ENCODE measurements at regions not wholly inside any gene's neighbourhood (a gene's known extent, or its start where the extent isn't known, plus 50 kb on each side); places are given as distances from the start of the nearest gene placed in this dataset.

GRCh38 chr13:60214213-60215055 is 50.7 kb upstream of the DIAPH3 start:
- ChIA-PET CTCF (no interaction called here), POLR2A (ENCODE audit: unreplicated experiment) (no interaction called here)
- Histone ChIP-seq H3F3A (ENCODE audit: insufficient read depth, low read depth) (no peaks in the 10 kb centered on the region), H3K27me3 (ENCODE audit: insufficient read depth, low read depth) (peaks cover 40% of the 10 kb centered on the region), H3K9me2 (ENCODE audit: insufficient read depth) (no peaks in the 10 kb centered on the region), H3K9me3 (ENCODE audit: insufficient read depth, low read depth) (no peaks in the 10 kb centered on the region), H3K79me2 (ENCODE audit: low read depth) (no peaks in the 10 kb centered on the region), H3K27ac (no peak overlapping the region), H2AFZ (no peak overlapping the region), H3K4me3 (no peak overlapping the region), H4K20me1 (ENCODE audit: insufficient read depth) (no peaks in the 10 kb centered on the region; the same call in 1 of the 2 replicates), H3K4me2 (no peak overlapping the region), H3K36me3 (ENCODE audit: low read depth) (no peaks in the 10 kb centered on the region), H3K4me1 (replicated peaks; ENCODE audit: insufficient read depth) (no peaks in the 10 kb centered on the region)
- intact Hi-C loops (cut with micrococcal nuclease; ENCODE audit: unreplicated experiment): no loop called here
- no peak for DNase-seq
- TF ChIP-seq EZH2 (IDR thresholded peaks at IDR 0.05; ENCODE audit: low read depth) (no peak), CTCF (conservative IDR thresholded peaks at IDR 0.05) (no peak)
- no TSS peak for BruUV-seq (replicated peaks)

GRCh38 chr13:60220072-60220471 is 56.3 kb upstream of the DIAPH3 start:
- no peaks in the 10 kb centered on the region for H3K79me2 ChIP-seq (ENCODE audit: low read depth)
- H3K4me2 ChIP-seq: no peak overlapping the region
- peaks cover 34% of the 10 kb centered on the region for H3K27me3 ChIP-seq (ENCODE audit: insufficient read depth, low read depth)
- H3K4me1 ChIP-seq (replicated peaks; ENCODE audit: insufficient read depth): no peaks in the 10 kb centered on the region
- TF ChIP-seq EZH2 (IDR thresholded peaks at IDR 0.05; ENCODE audit: low read depth) (no peak), CTCF (conservative IDR thresholded peaks at IDR 0.05) (no peak)
- no peaks in the 10 kb centered on the region for H3K36me3 ChIP-seq (ENCODE audit: low read depth)
- no peaks in the 10 kb centered on the region; the same call in 1 of the 2 replicates for H3K9me2 ChIP-seq (ENCODE audit: insufficient read depth)
- no TSS peak for BruUV-seq (replicated peaks)
- no peak overlapping the region for H3K4me3 ChIP-seq
- H4K20me1 ChIP-seq (ENCODE audit: insufficient read depth): no peaks in the 10 kb centered on the region; the same call in 1 of the 2 replicates
- H3K27ac ChIP-seq: no peak overlapping the region
- ChIA-PET POLR2A (ENCODE audit: unreplicated experiment) (interaction anchor here (0.7 kb wide), 1 partner anchor 17 kb away, joined by 3 read pairs; no protein-coding TSS in a partner anchor), CTCF (no interaction called here)
- intact Hi-C loops (cut with micrococcal nuclease; ENCODE audit: unreplicated experiment): loop anchor here (5.0 kb wide), 1 partner anchor 533 kb away; no protein-coding TSS in a partner anchor
- H3K9me3 ChIP-seq (ENCODE audit: insufficient read depth, low read depth): no peaks in the 10 kb centered on the region
- no peak for DNase-seq
- H3F3A ChIP-seq (ENCODE audit: insufficient read depth, low read depth): no peaks in the 10 kb centered on the region
- no peak overlapping the region for H2AFZ ChIP-seq

GRCh38 chr13:60221581-60221980 is 57.9 kb upstream of the DIAPH3 start:
- Histone ChIP-seq H3K4me2 (no peak overlapping the region), H3K4me3 (no peak overlapping the region), H3K9me2 (ENCODE audit: insufficient read depth) (no peaks in the 10 kb centered on the region; the same call in 1 of the 2 replicates), H3K36me3 (ENCODE audit: low read depth) (no peaks in the 10 kb centered on the region), H3K79me2 (ENCODE audit: low read depth) (no peaks in the 10 kb centered on the region), H4K20me1 (ENCODE audit: insufficient read depth) (no peaks in the 10 kb centered on the region), H3K4me1 (replicated peaks; ENCODE audit: insufficient read depth) (no peaks in the 10 kb centered on the region), H3K27ac (no peak overlapping the region), H3F3A (ENCODE audit: insufficient read depth, low read depth) (no peaks in the 10 kb centered on the region), H3K27me3 (ENCODE audit: insufficient read depth, low read depth) (peaks cover 21% of the 10 kb centered on the region), H3K9me3 (ENCODE audit: insufficient read depth, low read depth) (no peaks in the 10 kb centered on the region), H2AFZ (no peak overlapping the region)
- DNase-seq: no peak
- BruUV-seq (replicated peaks): no TSS peak
- intact Hi-C loops (cut with micrococcal nuclease; ENCODE audit: unreplicated experiment): loop anchor here (5.0 kb wide), 1 partner anchor 534 kb away; no protein-coding TSS in a partner anchor
- ChIA-PET POLR2A (ENCODE audit: unreplicated experiment) (no interaction called here), CTCF (no interaction called here)
- TF ChIP-seq EZH2 (IDR thresholded peaks at IDR 0.05; ENCODE audit: low read depth) (no peak), CTCF (conservative IDR thresholded peaks at IDR 0.05) (no peak)

Data from PC-9 (cell line).